ENCODE measurements at regions not wholly inside any gene's neighbourhood (a gene's known extent, or its start where the extent isn't known, plus 50 kb on each side); places are given as distances from the start of the nearest gene placed in this dataset.
A peak's percentile ranks its signal among the peaks of the same experiment; 100 is the strongest.

DNA sequence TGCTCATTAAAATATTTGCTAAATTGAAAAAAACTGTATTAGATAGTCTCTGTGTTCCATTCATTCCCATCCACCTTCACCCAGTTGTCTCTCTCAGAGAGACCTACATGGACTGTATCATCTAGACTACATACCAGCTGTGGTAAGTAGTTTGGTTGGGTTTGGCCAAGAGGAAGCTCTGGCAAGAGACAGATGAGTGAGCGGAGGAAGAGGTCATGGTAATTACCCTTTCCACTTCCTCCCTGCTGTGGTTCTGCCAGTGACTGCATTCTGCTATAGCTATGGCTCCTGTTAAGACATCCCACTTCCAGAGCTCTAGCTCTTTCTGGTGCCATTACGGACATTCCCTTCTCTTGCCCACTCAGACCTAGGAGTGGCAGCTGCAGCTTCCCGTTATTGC is 239.0 kb upstream of the MID1 start:
- TF ChIP-seq, protein P1, sequence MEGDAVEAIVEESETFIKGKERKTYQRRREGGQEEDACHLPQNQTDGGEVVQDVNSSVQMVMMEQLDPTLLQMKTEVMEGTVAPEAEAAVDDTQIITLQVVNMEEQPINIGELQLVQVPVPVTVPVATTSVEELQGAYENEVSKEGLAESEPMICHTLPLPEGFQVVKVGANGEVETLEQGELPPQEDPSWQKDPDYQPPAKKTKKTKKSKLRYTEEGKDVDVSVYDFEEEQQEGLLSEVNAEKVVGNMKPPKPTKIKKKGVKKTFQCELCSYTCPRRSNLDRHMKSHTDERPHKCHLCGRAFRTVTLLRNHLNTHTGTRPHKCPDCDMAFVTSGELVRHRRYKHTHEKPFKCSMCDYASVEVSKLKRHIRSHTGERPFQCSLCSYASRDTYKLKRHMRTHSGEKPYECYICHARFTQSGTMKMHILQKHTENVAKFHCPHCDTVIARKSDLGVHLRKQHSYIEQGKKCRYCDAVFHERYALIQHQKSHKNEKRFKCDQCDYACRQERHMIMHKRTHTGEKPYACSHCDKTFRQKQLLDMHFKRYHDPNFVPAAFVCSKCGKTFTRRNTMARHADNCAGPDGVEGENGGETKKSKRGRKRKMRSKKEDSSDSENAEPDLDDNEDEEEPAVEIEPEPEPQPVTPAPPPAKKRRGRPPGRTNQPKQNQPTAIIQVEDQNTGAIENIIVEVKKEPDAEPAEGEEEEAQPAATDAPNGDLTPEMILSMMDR (IDR thresholded peaks at IDR 0.05; ENCODE audit: insufficient read depth, low read depth, low read length): no peak
- no peak overlapping the region for H3K4me3 ChIP-seq (ENCODE audit: low read depth, low read length)

DNA sequence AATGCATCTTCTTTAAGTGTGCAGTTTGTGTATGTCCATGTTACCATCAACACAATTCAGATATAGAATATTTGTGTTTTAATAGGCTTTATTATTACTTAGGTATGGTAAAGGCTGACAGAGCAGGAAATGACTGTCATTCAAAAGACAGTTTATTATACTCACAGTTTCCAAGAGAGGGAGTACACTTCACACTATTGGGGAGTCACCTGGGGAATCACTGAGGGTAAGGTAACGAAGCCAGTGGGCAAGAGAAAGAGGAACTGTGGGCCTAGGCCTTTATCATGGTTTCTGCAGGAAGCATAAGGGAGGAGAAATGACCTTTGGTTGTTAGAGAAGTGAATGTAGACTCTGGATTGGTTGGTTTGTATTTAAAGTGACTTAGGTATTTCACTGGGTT is 235.1 kb upstream of the HCCS start:
- no peak for DNase-seq (ENCODE audit: low read depth)
- TF ChIP-seq, protein P1 (IDR thresholded peaks at IDR 0.05; ENCODE audit: insufficient read depth, low read depth, low read length): no peak
- no peak overlapping the region for H3K4me3 ChIP-seq (ENCODE audit: low read depth, low read length)

More for the DNA sequence above, 239.0 kb upstream of the MID1 start:
- no peak for DNase-seq (ENCODE audit: low read depth)

DNA sequence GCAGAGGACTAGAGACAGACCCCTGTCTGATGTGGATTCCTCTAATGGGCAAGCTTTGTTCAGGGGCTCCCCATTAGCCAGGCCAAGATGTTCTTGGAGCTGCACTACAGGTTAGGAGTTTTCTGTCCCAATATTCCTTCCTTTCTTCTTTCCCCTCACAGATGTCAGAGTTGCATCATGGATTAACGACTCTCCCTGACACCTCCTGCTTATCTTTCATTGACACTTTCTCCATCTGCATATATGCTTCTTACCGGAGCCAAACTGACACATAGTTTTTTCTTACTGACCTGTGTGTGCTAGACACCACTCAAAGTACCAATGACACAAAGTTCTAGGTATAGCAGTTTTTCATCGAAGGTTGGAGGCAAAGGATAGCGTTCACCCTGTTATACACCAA is 228.6 kb upstream of the HCCS start:
- no peak for DNase-seq (ENCODE audit: low read depth)
- H3K4me3 ChIP-seq (ENCODE audit: low read depth, low read length): no peak overlapping the region
- TF ChIP-seq, protein P1 (IDR thresholded peaks at IDR 0.05; ENCODE audit: insufficient read depth, low read depth, low read length): no peak

DNA sequence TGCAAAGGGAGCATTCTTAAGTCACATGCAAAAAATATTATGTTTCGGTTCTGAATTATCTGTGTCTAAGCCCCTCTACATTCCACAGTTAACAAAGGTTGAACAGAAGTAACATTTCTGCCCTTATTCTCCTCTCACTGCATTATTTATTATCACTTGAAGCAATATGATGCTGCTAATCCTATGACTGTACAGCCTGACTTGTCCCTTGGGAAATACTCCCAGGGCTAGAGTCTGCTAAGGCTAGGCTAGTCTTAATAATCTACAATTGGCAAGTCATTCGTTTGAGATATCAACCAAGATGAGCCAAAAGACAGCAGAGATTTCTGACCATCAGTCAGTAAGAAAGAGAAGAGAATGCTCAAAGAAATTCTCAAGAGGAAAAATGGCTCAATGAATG is 226.9 kb upstream of the HCCS start:
- H3K4me3 ChIP-seq (ENCODE audit: low read depth, low read length): no peak overlapping the region
- TF ChIP-seq, protein P1 (IDR thresholded peaks at IDR 0.05; ENCODE audit: insufficient read depth, low read depth, low read length): no peak
- peak; percentile 34 for DNase-seq (ENCODE audit: low read depth)

DNA sequence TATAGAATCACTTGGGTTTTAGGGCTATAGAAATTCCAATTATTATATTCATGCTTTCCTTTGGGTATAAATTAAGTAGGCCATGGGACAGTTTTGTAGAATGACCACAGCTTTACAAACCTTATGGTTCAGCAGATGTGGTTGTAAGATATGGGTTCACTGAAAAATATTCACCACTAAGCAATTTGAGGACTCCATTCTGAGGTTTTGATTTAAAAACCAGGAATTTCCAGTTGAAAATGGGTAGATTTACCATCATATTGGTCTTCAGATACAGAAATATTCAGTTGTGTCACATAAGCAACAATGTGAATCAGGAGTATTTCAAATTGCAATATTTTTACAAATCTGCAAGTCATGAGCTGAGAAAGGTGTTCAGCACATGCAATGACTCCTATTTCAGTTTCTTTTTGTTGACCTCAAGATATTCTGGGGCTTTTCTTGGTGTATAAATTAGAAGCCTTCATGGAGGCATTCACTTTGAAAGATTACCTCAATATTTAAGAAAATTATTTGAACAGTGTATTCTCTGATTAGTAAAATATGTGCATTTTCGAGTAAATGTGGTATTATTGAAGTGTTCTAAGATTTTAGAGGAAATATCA is 218.4 kb upstream of the HCCS start:
- TF ChIP-seq, protein P1 (IDR thresholded peaks at IDR 0.05; ENCODE audit: insufficient read depth, low read depth, low read length): no peak
- DNase-seq (ENCODE audit: low read depth): no peak
- H3K4me3 ChIP-seq (ENCODE audit: low read depth, low read length): no peak overlapping the region

DNA sequence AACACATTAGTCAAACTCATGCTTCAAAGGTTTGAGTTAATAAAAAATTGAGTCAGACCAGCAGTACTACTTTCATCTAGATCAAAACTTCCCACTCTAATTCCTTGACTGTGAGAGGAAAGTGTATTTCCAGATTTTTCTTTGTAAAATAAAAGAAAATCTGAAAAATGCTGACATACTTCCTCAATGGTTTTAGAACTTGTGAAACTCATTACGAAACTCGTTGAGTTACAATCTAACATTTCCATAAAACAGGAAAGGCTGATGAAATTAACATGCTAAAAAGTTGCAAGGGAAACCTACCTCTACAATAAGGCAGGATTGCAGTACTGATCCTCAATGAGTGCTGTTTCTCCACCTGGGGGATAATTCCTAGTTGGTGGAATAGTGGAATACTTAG is 217.8 kb upstream of the HCCS start:
- TF ChIP-seq, protein P1 (IDR thresholded peaks at IDR 0.05; ENCODE audit: insufficient read depth, low read depth, low read length): no peak
- DNase-seq (ENCODE audit: low read depth): no peak
- H3K4me3 ChIP-seq (ENCODE audit: low read depth, low read length): no peak overlapping the region

DNA sequence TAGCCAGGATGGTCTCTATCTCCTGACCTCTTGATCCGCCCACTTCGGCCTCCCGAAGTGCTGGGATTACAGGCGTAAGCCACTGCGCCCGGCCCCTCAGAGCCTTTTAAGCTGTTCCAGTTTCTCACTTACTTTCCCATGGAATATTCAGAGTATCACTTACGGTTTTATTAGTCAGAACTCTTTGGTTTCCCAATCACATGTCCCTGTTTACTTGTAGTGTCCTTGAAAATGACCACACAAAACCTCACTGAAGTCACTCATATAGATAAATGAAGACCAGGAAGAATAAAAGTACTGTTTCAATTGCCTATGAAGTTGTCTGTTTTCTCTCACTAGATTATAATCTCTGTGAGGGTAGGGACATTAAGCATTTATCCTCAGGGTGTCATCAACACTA is 217.2 kb upstream of the HCCS start:
- DNase-seq (ENCODE audit: low read depth): peak; percentile 44
- no peak overlapping the region for H3K4me3 ChIP-seq (ENCODE audit: low read depth, low read length)

More for the DNA sequence above, 217.2 kb upstream of the HCCS start:
- TF ChIP-seq, protein P1 (IDR thresholded peaks at IDR 0.05; ENCODE audit: insufficient read depth, low read depth, low read length): no peak
